ENCODE measurements at regions not wholly inside any gene's neighbourhood (a gene's known extent, or its start where the extent isn't known, plus 50 kb on each side); places are given as distances from the start of the nearest gene placed in this dataset.

- no peak overlapping the region for H3K4ac ChIP-seq (ENCODE audit: low read depth, low read length)
- H3K27ac ChIP-seq (ENCODE audit: low read depth, low read length) = no peak overlapping the region
- H3K79me2 ChIP-seq (ENCODE audit: control insufficient read depth, insufficient read depth, low read length, poor library complexity) = no peaks in the 10 kb centered on the region
- H4K12ac ChIP-seq (ENCODE audit: low read depth, low read length) = no peak overlapping the region
- no peak overlapping the region for H3K9ac ChIP-seq (ENCODE audit: low read length)
- no peak overlapping the region for H2BK120ac ChIP-seq (ENCODE audit: insufficient read depth, low read length, poor library complexity)
- no peak overlapping the region for H3K4me3 ChIP-seq (ENCODE audit: low read depth, low read length)
- no peak overlapping the region for H2AK5ac ChIP-seq (ENCODE audit: low read length)
- no peaks in the 10 kb centered on the region for H3K4me1 ChIP-seq (ENCODE audit: control insufficient read depth in 1 of 2, insufficient read depth in 2 of 2, low read length in 2 of 2)
- no peaks in the 10 kb centered on the region for H3K9me3 ChIP-seq (ENCODE audit: insufficient read depth, low read depth, low read length)
- H2BK5ac ChIP-seq (ENCODE audit: low read depth, low read length, poor library complexity) = no peak overlapping the region
- H4K8ac ChIP-seq (ENCODE audit: low read depth, low read length) = no peak overlapping the region
- no peak overlapping the region for H3K14ac ChIP-seq (ENCODE audit: low read length)
- H3K79me1 ChIP-seq (ENCODE audit: low read length) = no peaks in the 10 kb centered on the region
- H2AFZ ChIP-seq (ENCODE audit: insufficient read depth, low read length, poor library complexity) = no peak overlapping the region
- no peak overlapping the region for H3K4me2 ChIP-seq (ENCODE audit: low read length)
- no peak overlapping the region for H3K23ac ChIP-seq (ENCODE audit: low read length)
- no peaks in the 10 kb centered on the region for H3K27me3 ChIP-seq (ENCODE audit: insufficient read depth, low read length)
- no CpG with 5 or more reads among the region's 1 CpG for WGBS (ENCODE audit: extremely low coverage, insufficient coverage, insufficient read length)
- no peaks in the 10 kb centered on the region for H3K36me3 ChIP-seq (ENCODE audit: control insufficient read depth in 1 of 2, insufficient read depth in 2 of 2, low read length in 2 of 2)
- H2BK12ac ChIP-seq (ENCODE audit: low read length) = no peak overlapping the region
- no peak for DNase-seq
- H3K18ac ChIP-seq (ENCODE audit: low read length) = no peak overlapping the region
- no peak overlapping the region for H4K91ac ChIP-seq (ENCODE audit: low read depth, low read length)
Observed at GRCh38 chr4:108488865-108489264, 131.5 kb upstream of the RPL34 start.

DNA sequence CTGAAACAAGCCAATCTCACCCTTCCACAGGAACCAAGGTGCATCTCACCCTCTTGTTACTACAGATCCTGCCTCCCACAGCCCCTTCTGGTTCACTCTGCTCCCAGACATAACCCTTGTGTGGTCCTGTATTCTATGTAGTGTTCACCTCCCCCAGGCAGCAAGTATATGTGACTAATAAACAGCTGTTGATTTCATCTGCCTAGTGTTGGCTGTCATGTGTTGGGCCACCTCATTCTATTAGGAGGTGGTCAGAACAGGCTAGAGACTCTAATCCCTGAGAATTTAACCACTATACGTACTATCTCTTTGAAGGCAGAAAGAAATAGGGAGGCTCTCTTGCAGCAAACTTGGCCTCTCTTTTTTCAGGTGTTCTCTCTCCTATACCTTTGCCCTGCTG lies 134.3 kb upstream of the RPL34 start:
- H3K27ac ChIP-seq (ENCODE audit: low read depth, low read length) = no peak overlapping the region
- H3K23ac ChIP-seq (ENCODE audit: low read length) = no peak overlapping the region
- no peaks in the 10 kb centered on the region for H3K4me1 ChIP-seq (ENCODE audit: control insufficient read depth in 1 of 2, insufficient read depth in 2 of 2, low read length in 2 of 2)
- H2BK12ac ChIP-seq (ENCODE audit: low read length) = no peak overlapping the region
- no peaks in the 10 kb centered on the region for H3K79me1 ChIP-seq (ENCODE audit: low read length)
- no peak overlapping the region for H4K12ac ChIP-seq (ENCODE audit: low read depth, low read length)
- H3K18ac ChIP-seq (ENCODE audit: low read length) = no peak overlapping the region
- H2AFZ ChIP-seq (ENCODE audit: insufficient read depth, low read length, poor library complexity) = no peak overlapping the region
- H3K4me3 ChIP-seq (ENCODE audit: low read depth, low read length) = no peak overlapping the region
- no peak overlapping the region for H3K9ac ChIP-seq (ENCODE audit: low read length)
- H3K79me2 ChIP-seq (ENCODE audit: control insufficient read depth, insufficient read depth, low read length, poor library complexity) = no peaks in the 10 kb centered on the region
- H3K4me2 ChIP-seq (ENCODE audit: low read length) = no peak overlapping the region
- no peak overlapping the region for H2BK5ac ChIP-seq (ENCODE audit: low read depth, low read length, poor library complexity)
- H3K14ac ChIP-seq (ENCODE audit: low read length) = no peak overlapping the region
- H3K4ac ChIP-seq (ENCODE audit: low read depth, low read length) = no peak overlapping the region
- H3K27me3 ChIP-seq (ENCODE audit: insufficient read depth, low read length) = no peaks in the 10 kb centered on the region
- H4K91ac ChIP-seq (ENCODE audit: low read depth, low read length) = no peak overlapping the region
- H3K36me3 ChIP-seq (ENCODE audit: control insufficient read depth in 1 of 2, insufficient read depth in 2 of 2, low read length in 2 of 2) = no peaks in the 10 kb centered on the region
- DNase-seq = no peak
- no CpG with 5 or more reads among the region's 1 CpG for WGBS (ENCODE audit: extremely low coverage, insufficient coverage, insufficient read length)
- H4K8ac ChIP-seq (ENCODE audit: low read depth, low read length) = no peak overlapping the region
- H2AK5ac ChIP-seq (ENCODE audit: low read length) = no peak overlapping the region
- no peak overlapping the region for H2BK120ac ChIP-seq (ENCODE audit: insufficient read depth, low read length, poor library complexity)
- H3K9me3 ChIP-seq (ENCODE audit: insufficient read depth, low read depth, low read length) = no peaks in the 10 kb centered on the region

DNA sequence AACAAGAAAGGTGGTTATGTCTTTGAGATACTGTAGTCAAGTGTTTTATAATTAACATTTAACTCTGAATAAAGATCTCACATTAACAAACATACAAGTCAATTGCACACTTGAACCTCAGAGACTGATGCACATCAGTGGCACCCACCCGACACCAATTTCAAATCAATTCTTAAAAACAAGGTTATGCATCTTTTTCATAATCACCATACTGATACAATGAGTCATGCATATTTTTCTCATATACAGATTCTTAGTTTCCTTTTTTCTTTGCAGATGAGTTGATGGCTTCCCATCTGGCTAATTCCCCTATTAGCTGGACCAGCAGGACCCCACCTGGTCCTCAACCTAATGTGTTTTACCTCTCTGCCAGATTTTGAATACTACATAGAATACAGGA lies 136.2 kb upstream of the RPL34 start:
- H3K36me3 ChIP-seq (ENCODE audit: control insufficient read depth in 1 of 2, insufficient read depth in 2 of 2, low read length in 2 of 2) = no peaks in the 10 kb centered on the region

DNA sequence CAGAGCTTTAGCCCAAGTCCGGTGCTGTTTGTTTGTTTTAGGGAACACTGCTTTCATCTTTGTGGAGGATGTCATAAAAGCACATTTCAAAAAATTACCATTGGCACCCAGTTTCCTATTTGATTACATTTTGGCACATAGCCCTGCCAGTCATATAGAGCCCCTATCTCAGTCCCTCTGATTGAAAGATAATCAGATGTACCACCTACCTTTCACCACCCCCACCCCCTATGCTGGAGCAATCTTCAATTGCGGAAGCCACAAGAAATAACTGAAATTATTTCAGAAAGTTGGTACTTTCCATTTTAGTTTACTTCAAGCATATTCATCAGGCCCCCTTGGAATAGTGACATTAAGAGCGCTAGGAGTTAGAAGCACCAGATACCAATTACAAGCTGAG lies 136.7 kb upstream of the RPL34 start:
- H3K4me1 ChIP-seq (ENCODE audit: control insufficient read depth in 1 of 2, insufficient read depth in 2 of 2, low read length in 2 of 2) = no peaks in the 10 kb centered on the region
- no peak overlapping the region for H4K12ac ChIP-seq (ENCODE audit: low read depth, low read length)
- no peak overlapping the region for H3K4ac ChIP-seq (ENCODE audit: low read depth, low read length)
- H2BK12ac ChIP-seq (ENCODE audit: low read length) = no peak overlapping the region
- H4K8ac ChIP-seq (ENCODE audit: low read depth, low read length) = no peak overlapping the region
- no peaks in the 10 kb centered on the region for H3K79me1 ChIP-seq (ENCODE audit: low read length)
- H3K18ac ChIP-seq (ENCODE audit: low read length) = no peak overlapping the region
- H3K4me2 ChIP-seq (ENCODE audit: low read length) = no peak overlapping the region
- WGBS (ENCODE audit: extremely low coverage, insufficient coverage, insufficient read length) = no CpG with 5 or more reads among the region's 3 CpGs
- no peak overlapping the region for H2BK120ac ChIP-seq (ENCODE audit: insufficient read depth, low read length, poor library complexity)
- no peak overlapping the region for H3K4me3 ChIP-seq (ENCODE audit: low read depth, low read length)
- no peak overlapping the region for H3K23ac ChIP-seq (ENCODE audit: low read length)
- H4K91ac ChIP-seq (ENCODE audit: low read depth, low read length) = no peak overlapping the region
- no peaks in the 10 kb centered on the region for H3K27me3 ChIP-seq (ENCODE audit: insufficient read depth, low read length)
- no peaks in the 10 kb centered on the region for H3K9me3 ChIP-seq (ENCODE audit: insufficient read depth, low read depth, low read length)
- no peak for DNase-seq
- H2AFZ ChIP-seq (ENCODE audit: insufficient read depth, low read length, poor library complexity) = no peak overlapping the region
- H2AK5ac ChIP-seq (ENCODE audit: low read length) = no peak overlapping the region
- H3K27ac ChIP-seq (ENCODE audit: low read depth, low read length) = no peak overlapping the region
- H3K9ac ChIP-seq (ENCODE audit: low read length) = no peak overlapping the region
- H3K14ac ChIP-seq (ENCODE audit: low read length) = no peak overlapping the region
- H3K79me2 ChIP-seq (ENCODE audit: control insufficient read depth, insufficient read depth, low read length, poor library complexity) = no peaks in the 10 kb centered on the region
- H2BK5ac ChIP-seq (ENCODE audit: low read depth, low read length, poor library complexity) = no peak overlapping the region
- no peaks in the 10 kb centered on the region for H3K36me3 ChIP-seq (ENCODE audit: control insufficient read depth in 1 of 2, insufficient read depth in 2 of 2, low read length in 2 of 2)

More for the DNA sequence above, 136.2 kb upstream of the RPL34 start:
- no peak overlapping the region for H2BK12ac ChIP-seq (ENCODE audit: low read length)
- no peak overlapping the region for H3K23ac ChIP-seq (ENCODE audit: low read length)
- no peak overlapping the region for H4K8ac ChIP-seq (ENCODE audit: low read depth, low read length)
- H3K9me3 ChIP-seq (ENCODE audit: insufficient read depth, low read depth, low read length) = no peaks in the 10 kb centered on the region
- no peak overlapping the region for H2BK120ac ChIP-seq (ENCODE audit: insufficient read depth, low read length, poor library complexity)
- H2AK5ac ChIP-seq (ENCODE audit: low read length) = no peak overlapping the region
- H3K14ac ChIP-seq (ENCODE audit: low read length) = no peak overlapping the region
- H3K27me3 ChIP-seq (ENCODE audit: insufficient read depth, low read length) = no peaks in the 10 kb centered on the region
- H3K79me2 ChIP-seq (ENCODE audit: control insufficient read depth, insufficient read depth, low read length, poor library complexity) = no peaks in the 10 kb centered on the region
- no peak overlapping the region for H2BK5ac ChIP-seq (ENCODE audit: low read depth, low read length, poor library complexity)
- no peaks in the 10 kb centered on the region for H3K4me1 ChIP-seq (ENCODE audit: control insufficient read depth in 1 of 2, insufficient read depth in 2 of 2, low read length in 2 of 2)
- no peak overlapping the region for H3K4me3 ChIP-seq (ENCODE audit: low read depth, low read length)
- H3K4me2 ChIP-seq (ENCODE audit: low read length) = no peak overlapping the region
- WGBS (ENCODE audit: extremely low coverage, insufficient coverage, insufficient read length) = no CpG with 5 or more reads among the region's 1 CpG
- no peak for DNase-seq
- no peak overlapping the region for H3K18ac ChIP-seq (ENCODE audit: low read length)
- H2AFZ ChIP-seq (ENCODE audit: insufficient read depth, low read length, poor library complexity) = no peak overlapping the region
- no peak overlapping the region for H4K91ac ChIP-seq (ENCODE audit: low read depth, low read length)
- H3K27ac ChIP-seq (ENCODE audit: low read depth, low read length) = no peak overlapping the region
- H4K12ac ChIP-seq (ENCODE audit: low read depth, low read length) = no peak overlapping the region
- H3K4ac ChIP-seq (ENCODE audit: low read depth, low read length) = no peak overlapping the region
- H3K9ac ChIP-seq (ENCODE audit: low read length) = no peak overlapping the region
- H3K79me1 ChIP-seq (ENCODE audit: low read length) = no peaks in the 10 kb centered on the region

Measured in trophoblast cell (in vitro differentiated cells and primary cell).